ENCODE measurements at regions not wholly inside any gene's neighbourhood (a gene's known extent, or its start where the extent isn't known, plus 50 kb on each side); places are given as distances from the start of the nearest gene placed in this dataset.

- H3K4me3 ChIP-seq (ENCODE audit: low read depth, low read length): no peak overlapping the region
- H2AFZ ChIP-seq (ENCODE audit: low read length, unreplicated experiment): no peak overlapping the region
- no peak overlapping the region for H3K27ac ChIP-seq (ENCODE audit: low read depth, low read length)
Measured at GRCh38 chr4:141513866-141514265, 122.5 kb upstream of the IL15 start.

DNA sequence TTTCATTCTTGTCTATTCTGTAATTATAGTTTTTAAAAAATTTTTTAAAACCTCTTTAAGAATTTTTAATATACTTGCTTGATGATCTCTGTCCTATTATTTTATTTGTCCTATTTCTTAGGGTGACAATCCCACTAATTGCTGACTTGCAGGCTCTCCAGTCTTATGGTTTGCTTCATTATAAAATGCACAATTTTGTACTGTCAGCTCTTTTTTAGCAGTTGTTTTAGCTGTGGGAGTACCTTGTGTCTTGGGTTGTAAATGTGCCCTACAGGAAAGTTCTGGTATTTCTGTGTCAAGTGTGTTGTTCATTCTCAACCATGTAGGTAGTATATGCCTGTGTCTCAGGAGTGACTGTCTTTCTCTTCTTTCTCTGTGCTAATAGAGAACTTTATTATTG lies 118.2 kb upstream of the IL15 start:
- Histone ChIP-seq H3K27me3 (ENCODE audit: insufficient read depth, low read length) (no peaks in the 10 kb centered on the region), H3K79me2 (ENCODE audit: control insufficient read depth, insufficient read depth, low read length, unreplicated experiment) (no peaks in the 10 kb centered on the region), H3K27ac (ENCODE audit: low read depth, low read length) (no peak overlapping the region), H3K36me3 (ENCODE audit: insufficient read depth, low read length) (no peaks in the 10 kb centered on the region), H3K4me1 (ENCODE audit: control insufficient read depth, insufficient read depth, low read length, unreplicated experiment) (no peaks in the 10 kb centered on the region), H3K4me3 (ENCODE audit: low read depth, low read length) (no peak overlapping the region), H2AFZ (ENCODE audit: low read length, unreplicated experiment) (no peak overlapping the region)

More at GRCh38 chr4:141513866-141514265, 122.5 kb upstream of the IL15 start:
- Histone ChIP-seq H3K4me1 (ENCODE audit: control insufficient read depth, insufficient read depth, low read length, unreplicated experiment) (no peaks in the 10 kb centered on the region), H3K36me3 (ENCODE audit: insufficient read depth, low read length) (no peaks in the 10 kb centered on the region), H3K79me2 (ENCODE audit: control insufficient read depth, insufficient read depth, low read length, unreplicated experiment) (no peaks in the 10 kb centered on the region), H3K27me3 (ENCODE audit: insufficient read depth, low read length) (no peaks in the 10 kb centered on the region)

DNA sequence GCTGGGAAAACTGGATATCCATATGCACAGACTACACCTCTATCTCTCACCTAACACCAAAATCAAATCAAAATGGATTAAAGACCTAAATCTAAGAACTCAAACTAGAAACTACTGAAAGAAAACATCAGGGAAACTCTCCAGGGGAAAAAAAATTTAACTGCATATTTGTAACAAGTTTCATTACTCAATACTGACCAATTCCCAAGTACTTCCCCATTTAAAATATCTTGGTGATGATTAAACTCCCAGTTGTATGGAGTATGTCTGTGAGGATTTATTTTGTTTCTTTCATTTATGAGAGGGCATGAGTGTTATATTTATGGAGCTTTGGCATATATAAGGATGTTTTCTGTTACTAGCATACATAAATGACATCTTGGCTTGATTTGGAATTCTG lies 112.3 kb upstream of the IL15 start:
- Histone ChIP-seq H3K79me2 (ENCODE audit: control insufficient read depth, insufficient read depth, low read length, unreplicated experiment) (no peaks in the 10 kb centered on the region), H3K4me1 (ENCODE audit: control insufficient read depth, insufficient read depth, low read length, unreplicated experiment) (peaks cover 3% of the 10 kb centered on the region), H2AFZ (ENCODE audit: low read length, unreplicated experiment) (no peak overlapping the region), H3K27me3 (ENCODE audit: insufficient read depth, low read length) (no peaks in the 10 kb centered on the region), H3K36me3 (ENCODE audit: insufficient read depth, low read length) (no peaks in the 10 kb centered on the region), H3K27ac (ENCODE audit: low read depth, low read length) (no peak overlapping the region), H3K4me3 (ENCODE audit: low read depth, low read length) (no peak overlapping the region)

DNA sequence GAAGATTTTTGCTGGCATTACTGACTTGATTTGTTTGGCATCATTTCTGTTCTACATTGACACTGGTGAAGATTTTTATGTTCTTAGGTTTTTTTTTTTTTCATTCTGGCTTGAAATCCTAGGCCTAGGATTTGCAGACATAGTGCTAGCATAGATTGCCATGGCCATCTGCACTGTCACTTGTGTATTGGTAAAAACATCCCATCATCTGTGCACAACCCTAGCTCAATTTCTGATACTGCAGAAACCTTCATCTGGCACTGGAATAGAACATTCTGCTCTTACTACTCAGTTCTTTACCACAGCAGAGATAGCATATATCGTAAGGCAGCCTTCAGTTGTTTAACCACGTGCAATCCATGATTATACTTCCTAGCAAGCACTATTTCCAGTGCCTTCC lies 111.5 kb upstream of the IL15 start:
- no peak overlapping the region for H3K27ac ChIP-seq (ENCODE audit: low read depth, low read length)
- H3K27me3 ChIP-seq (ENCODE audit: insufficient read depth, low read length): no peaks in the 10 kb centered on the region
- no peaks in the 10 kb centered on the region for H3K36me3 ChIP-seq (ENCODE audit: insufficient read depth, low read length)
- H2AFZ ChIP-seq (ENCODE audit: low read length, unreplicated experiment): no peak overlapping the region
- H3K4me3 ChIP-seq (ENCODE audit: low read depth, low read length): no peak overlapping the region
- peaks cover 3% of the 10 kb centered on the region for H3K4me1 ChIP-seq (ENCODE audit: control insufficient read depth, insufficient read depth, low read length, unreplicated experiment)
- no peaks in the 10 kb centered on the region for H3K79me2 ChIP-seq (ENCODE audit: control insufficient read depth, insufficient read depth, low read length, unreplicated experiment)

DNA sequence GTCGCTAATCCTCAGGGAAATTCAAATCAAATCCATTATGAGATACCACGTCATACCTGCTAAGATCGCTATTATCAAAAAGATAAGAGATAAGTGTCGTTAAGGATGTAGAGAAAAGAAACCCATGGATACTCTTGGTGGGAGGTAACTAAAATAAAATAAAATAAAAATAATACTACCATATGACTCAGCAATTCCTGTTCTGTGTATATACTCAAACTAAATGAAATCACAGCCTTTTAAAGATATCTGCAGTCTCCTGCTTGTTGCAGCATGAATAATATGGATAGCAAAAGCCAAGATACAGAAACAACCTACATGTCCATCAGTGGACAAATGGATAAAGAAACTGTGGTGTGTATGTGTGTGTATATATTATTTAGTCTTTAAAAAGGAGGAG lies 105.8 kb upstream of the IL15 start:
- Histone ChIP-seq H3K4me3 (ENCODE audit: low read depth, low read length) (no peak overlapping the region), H3K36me3 (ENCODE audit: insufficient read depth, low read length) (no peaks in the 10 kb centered on the region), H3K27ac (ENCODE audit: low read depth, low read length) (no peak overlapping the region), H3K27me3 (ENCODE audit: insufficient read depth, low read length) (no peaks in the 10 kb centered on the region), H3K4me1 (ENCODE audit: control insufficient read depth, insufficient read depth, low read length, unreplicated experiment) (no peaks in the 10 kb centered on the region), H3K79me2 (ENCODE audit: control insufficient read depth, insufficient read depth, low read length, unreplicated experiment) (no peaks in the 10 kb centered on the region), H2AFZ (ENCODE audit: low read length, unreplicated experiment) (no peak overlapping the region)

DNA sequence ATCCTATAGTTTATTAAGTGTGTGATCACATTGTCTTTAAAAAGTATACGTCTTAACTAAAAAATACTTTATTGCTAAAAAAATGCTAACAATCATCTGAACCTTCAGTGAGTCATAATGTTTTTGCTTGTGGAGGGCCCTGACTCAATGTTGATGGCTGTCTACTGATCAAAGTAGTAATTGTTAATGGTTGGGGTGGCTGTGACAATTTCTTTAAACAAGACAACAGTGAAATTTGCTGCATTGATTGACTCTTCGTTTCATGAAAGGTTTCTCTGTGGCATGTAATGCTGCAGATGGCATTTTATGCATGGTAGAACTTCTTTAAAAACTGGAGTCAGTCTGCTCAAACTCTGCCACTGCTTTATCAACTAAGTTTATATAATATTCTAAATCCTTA lies 101.4 kb upstream of the IL15 start:
- no peak overlapping the region for H3K27ac ChIP-seq (ENCODE audit: low read depth, low read length)
- no peaks in the 10 kb centered on the region for H3K27me3 ChIP-seq (ENCODE audit: insufficient read depth, low read length)
- no peak overlapping the region for H2AFZ ChIP-seq (ENCODE audit: low read length, unreplicated experiment)
- H3K79me2 ChIP-seq (ENCODE audit: control insufficient read depth, insufficient read depth, low read length, unreplicated experiment): no peaks in the 10 kb centered on the region
- H3K4me3 ChIP-seq (ENCODE audit: low read depth, low read length): no peak overlapping the region
- H3K36me3 ChIP-seq (ENCODE audit: insufficient read depth, low read length): no peaks in the 10 kb centered on the region
- no peaks in the 10 kb centered on the region for H3K4me1 ChIP-seq (ENCODE audit: control insufficient read depth, insufficient read depth, low read length, unreplicated experiment)

GRCh38 chr4:141538001-141538400 lies 98.4 kb upstream of the IL15 start:
- Histone ChIP-seq H3K79me2 (ENCODE audit: control insufficient read depth, insufficient read depth, low read length, unreplicated experiment) (no peaks in the 10 kb centered on the region), H3K27me3 (ENCODE audit: insufficient read depth, low read length) (no peaks in the 10 kb centered on the region), H3K4me3 (ENCODE audit: low read depth, low read length) (no peak overlapping the region), H3K36me3 (ENCODE audit: insufficient read depth, low read length) (no peaks in the 10 kb centered on the region), H3K4me1 (ENCODE audit: control insufficient read depth, insufficient read depth, low read length, unreplicated experiment) (peaks cover 16% of the 10 kb centered on the region), H2AFZ (ENCODE audit: low read length, unreplicated experiment) (no peak overlapping the region), H3K27ac (ENCODE audit: low read depth, low read length) (no peak overlapping the region)

DNA sequence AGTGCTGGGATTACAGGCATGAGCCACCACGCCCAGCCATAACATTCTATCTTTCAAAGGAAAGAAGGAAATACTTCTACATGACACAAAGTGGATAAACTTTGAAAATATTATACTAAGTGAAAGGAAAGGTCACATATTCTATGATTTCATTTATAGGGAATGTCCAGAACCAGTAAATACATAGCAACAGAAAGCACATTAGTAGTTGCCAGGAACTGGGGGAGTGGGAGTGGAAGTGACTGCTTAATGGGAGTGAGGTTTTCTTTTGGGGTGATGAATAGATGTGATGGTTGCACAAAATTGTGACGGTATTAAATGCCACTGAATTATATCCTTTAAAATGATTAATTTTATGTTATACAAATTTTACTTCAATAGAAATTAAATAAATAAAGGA lies 95.7 kb upstream of the IL15 start:
- no peaks in the 10 kb centered on the region for H3K79me2 ChIP-seq (ENCODE audit: control insufficient read depth, insufficient read depth, low read length, unreplicated experiment)
- no peak overlapping the region for H3K4me3 ChIP-seq (ENCODE audit: low read depth, low read length)
- H3K27me3 ChIP-seq (ENCODE audit: insufficient read depth, low read length): no peaks in the 10 kb centered on the region
- peaks cover 16% of the 10 kb centered on the region for H3K4me1 ChIP-seq (ENCODE audit: control insufficient read depth, insufficient read depth, low read length, unreplicated experiment)
- no peak overlapping the region for H2AFZ ChIP-seq (ENCODE audit: low read length, unreplicated experiment)
- peak overlapping the region; percentile 53; the same call in 1 of the 2 replicates for H3K27ac ChIP-seq (ENCODE audit: low read depth, low read length)
- H3K36me3 ChIP-seq (ENCODE audit: insufficient read depth, low read length): no peaks in the 10 kb centered on the region

DNA sequence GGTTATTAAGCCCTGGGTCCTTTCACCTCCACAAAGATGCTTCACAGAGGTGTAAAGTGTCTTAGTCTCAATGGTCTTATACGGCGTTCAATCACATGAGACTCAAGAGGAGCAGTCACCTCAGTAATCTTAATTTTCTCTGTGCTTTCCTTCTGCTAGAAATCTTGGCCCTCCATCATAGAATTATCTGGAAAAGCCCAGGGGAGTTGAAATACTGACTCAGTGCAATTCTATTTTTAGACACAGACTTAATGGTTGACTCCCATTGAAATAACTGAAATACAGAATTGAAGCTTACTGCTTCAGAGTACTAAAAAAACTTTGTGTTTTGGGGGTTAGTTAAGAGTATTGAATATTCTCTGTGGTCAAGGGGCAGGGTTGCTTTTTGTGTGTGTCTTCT lies 94.5 kb upstream of the IL15 start:
- Histone ChIP-seq H2AFZ (ENCODE audit: low read length, unreplicated experiment) (peak overlapping the region; percentile 80), H3K27me3 (ENCODE audit: insufficient read depth, low read length) (no peaks in the 10 kb centered on the region), H3K79me2 (ENCODE audit: control insufficient read depth, insufficient read depth, low read length, unreplicated experiment) (no peaks in the 10 kb centered on the region), H3K36me3 (ENCODE audit: insufficient read depth, low read length) (no peaks in the 10 kb centered on the region), H3K27ac (ENCODE audit: low read depth, low read length) (peak overlapping the region; percentile 53), H3K4me1 (ENCODE audit: control insufficient read depth, insufficient read depth, low read length, unreplicated experiment) (peaks cover 16% of the 10 kb centered on the region), H3K4me3 (ENCODE audit: low read depth, low read length) (no peak overlapping the region)

GRCh38 chr4:141543176-141543575 lies 93.2 kb upstream of the IL15 start:
- no peaks in the 10 kb centered on the region for H3K79me2 ChIP-seq (ENCODE audit: control insufficient read depth, insufficient read depth, low read length, unreplicated experiment)
- H3K4me1 ChIP-seq (ENCODE audit: control insufficient read depth, insufficient read depth, low read length, unreplicated experiment): peaks cover 16% of the 10 kb centered on the region
- no peak overlapping the region for H3K27ac ChIP-seq (ENCODE audit: low read depth, low read length)
- H3K36me3 ChIP-seq (ENCODE audit: insufficient read depth, low read length): no peaks in the 10 kb centered on the region
- no peak overlapping the region for H2AFZ ChIP-seq (ENCODE audit: low read length, unreplicated experiment)
- no peak overlapping the region for H3K4me3 ChIP-seq (ENCODE audit: low read depth, low read length)
- no peaks in the 10 kb centered on the region for H3K27me3 ChIP-seq (ENCODE audit: insufficient read depth, low read length)

DNA sequence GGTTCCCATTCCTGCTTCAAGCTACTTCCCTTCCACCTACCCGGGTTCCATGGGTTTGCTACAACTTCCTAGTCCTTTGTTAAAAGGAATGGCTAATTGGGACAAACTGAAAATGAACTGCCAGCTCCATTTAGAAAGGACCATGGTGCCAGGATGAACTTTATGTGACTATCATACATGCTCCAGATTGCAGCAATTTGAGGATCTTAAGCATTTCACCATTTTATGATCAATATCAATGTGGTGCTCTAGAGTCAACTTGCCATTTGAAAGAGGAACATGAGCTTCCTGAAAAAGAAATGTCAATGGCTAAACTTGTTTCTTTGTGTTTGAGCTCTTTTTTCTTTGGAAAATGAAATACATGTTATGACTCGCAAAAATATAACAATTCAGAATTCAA lies 92.7 kb upstream of the IL15 start:
- H2AFZ ChIP-seq (ENCODE audit: low read length, unreplicated experiment): no peak overlapping the region
- H3K4me3 ChIP-seq (ENCODE audit: low read depth, low read length): no peak overlapping the region
- no peak overlapping the region for H3K27ac ChIP-seq (ENCODE audit: low read depth, low read length)

More for the DNA sequence above, 92.7 kb upstream of the IL15 start:
- no peaks in the 10 kb centered on the region for H3K79me2 ChIP-seq (ENCODE audit: control insufficient read depth, insufficient read depth, low read length, unreplicated experiment)
- H3K36me3 ChIP-seq (ENCODE audit: insufficient read depth, low read length): no peaks in the 10 kb centered on the region
- peaks cover 16% of the 10 kb centered on the region for H3K4me1 ChIP-seq (ENCODE audit: control insufficient read depth, insufficient read depth, low read length, unreplicated experiment)
- H3K27me3 ChIP-seq (ENCODE audit: insufficient read depth, low read length): no peaks in the 10 kb centered on the region
